ENCODE measurements at regions not wholly inside any gene's neighbourhood (a gene's known extent, or its start where the extent isn't known, plus 50 kb on each side); places are given as distances from the start of the nearest gene placed in this dataset.

DNA sequence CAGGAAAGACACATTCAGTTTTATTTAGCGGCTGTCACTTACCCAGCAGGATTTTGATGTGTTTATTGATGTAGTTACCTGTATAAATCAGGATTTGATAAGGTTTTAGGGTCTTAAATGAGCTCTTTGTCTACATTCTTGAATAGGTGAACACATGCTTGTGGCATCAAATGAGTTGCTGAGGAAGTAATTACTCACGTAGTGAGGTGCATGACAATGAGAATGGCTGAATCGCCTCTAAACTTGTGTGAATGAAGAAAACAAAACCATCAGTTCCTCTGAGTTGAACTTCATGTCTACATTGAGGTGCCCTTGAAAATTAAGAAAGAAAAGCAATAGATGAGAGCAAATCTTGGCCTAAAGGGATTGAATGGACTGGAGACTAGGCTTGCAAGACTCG lies 245.6 kb upstream of the SATB1 start:
- no peak overlapping the region for H3K4me3 ChIP-seq (ENCODE audit: control insufficient read depth, low read depth, low read length)
- TF ChIP-seq, protein P1, sequence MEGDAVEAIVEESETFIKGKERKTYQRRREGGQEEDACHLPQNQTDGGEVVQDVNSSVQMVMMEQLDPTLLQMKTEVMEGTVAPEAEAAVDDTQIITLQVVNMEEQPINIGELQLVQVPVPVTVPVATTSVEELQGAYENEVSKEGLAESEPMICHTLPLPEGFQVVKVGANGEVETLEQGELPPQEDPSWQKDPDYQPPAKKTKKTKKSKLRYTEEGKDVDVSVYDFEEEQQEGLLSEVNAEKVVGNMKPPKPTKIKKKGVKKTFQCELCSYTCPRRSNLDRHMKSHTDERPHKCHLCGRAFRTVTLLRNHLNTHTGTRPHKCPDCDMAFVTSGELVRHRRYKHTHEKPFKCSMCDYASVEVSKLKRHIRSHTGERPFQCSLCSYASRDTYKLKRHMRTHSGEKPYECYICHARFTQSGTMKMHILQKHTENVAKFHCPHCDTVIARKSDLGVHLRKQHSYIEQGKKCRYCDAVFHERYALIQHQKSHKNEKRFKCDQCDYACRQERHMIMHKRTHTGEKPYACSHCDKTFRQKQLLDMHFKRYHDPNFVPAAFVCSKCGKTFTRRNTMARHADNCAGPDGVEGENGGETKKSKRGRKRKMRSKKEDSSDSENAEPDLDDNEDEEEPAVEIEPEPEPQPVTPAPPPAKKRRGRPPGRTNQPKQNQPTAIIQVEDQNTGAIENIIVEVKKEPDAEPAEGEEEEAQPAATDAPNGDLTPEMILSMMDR (conservative IDR thresholded peaks at IDR 0.05; ENCODE audit: control insufficient read depth, insufficient read depth, low read depth, low read length) = no peak
- DNase-seq (ENCODE audit: low read depth) = no peak

DNA sequence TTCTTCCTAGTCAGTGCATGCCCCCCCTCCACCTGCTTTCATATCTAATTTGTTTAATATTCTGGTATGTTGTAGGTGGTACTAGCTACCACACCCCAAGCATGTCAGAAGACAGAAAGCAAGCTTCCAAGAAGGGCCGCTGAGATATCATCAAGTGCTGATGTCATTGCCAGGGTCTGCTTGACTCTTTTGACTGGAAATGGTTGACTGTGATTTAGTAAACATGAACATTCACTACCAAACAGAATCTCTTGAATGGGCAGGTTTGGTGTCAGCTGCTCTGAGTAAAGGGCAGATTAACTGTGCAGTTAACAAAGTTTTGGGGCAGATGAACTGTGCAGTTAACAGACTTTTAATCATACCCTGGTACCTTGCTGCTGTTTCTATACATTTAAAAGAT lies 244.2 kb upstream of the SATB1 start:
- no peak for DNase-seq (ENCODE audit: low read depth)

DNA sequence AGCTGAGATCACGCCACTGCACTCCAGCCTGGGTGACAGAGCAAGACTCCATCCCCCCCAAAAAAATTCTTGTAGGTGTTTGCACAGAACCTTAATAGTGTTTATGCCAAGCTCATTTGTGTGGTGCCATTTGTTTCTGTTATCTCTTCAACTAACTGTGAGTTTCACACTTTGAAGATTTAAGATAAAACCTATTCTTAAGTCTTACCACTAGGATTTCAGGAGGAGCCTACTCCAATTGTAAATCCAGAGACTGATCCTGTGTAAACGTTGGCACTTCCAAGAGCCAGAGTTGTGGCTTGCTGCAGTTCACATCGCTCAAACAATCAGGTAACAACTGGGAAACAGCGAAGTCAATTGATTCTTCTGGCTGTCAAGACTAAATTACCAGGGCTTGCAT lies 242.4 kb upstream of the SATB1 start:
- TF ChIP-seq, protein P1 (conservative IDR thresholded peaks at IDR 0.05; ENCODE audit: control insufficient read depth, insufficient read depth, low read depth, low read length) = no peak
- DNase-seq (ENCODE audit: low read depth) = no peak
- no peak overlapping the region for H3K4me3 ChIP-seq (ENCODE audit: control insufficient read depth, low read depth, low read length)

More for the DNA sequence above, 244.2 kb upstream of the SATB1 start:
- no peak overlapping the region for H3K4me3 ChIP-seq (ENCODE audit: control insufficient read depth, low read depth, low read length)
- TF ChIP-seq, protein P1 (conservative IDR thresholded peaks at IDR 0.05; ENCODE audit: control insufficient read depth, insufficient read depth, low read depth, low read length) = no peak

DNA sequence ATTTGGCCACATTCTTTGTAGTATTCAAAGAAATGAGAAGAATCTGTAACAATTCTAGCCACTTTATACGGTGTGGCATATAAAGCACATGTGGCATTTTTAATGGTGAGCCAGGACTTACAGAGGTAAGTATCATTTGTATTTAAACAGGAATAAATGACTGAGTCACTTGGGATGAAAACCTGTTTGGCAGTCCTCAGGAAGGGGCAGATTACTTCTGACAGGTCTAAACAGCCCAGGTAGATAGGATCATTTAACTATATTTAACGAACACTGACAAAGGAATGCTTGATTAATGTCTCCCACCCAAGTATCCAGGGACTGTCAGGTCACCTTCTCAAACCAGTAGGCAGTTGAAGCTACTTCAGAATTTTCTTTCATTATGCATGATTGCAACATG lies 241.5 kb upstream of the SATB1 start:
- TF ChIP-seq, protein P1 (conservative IDR thresholded peaks at IDR 0.05; ENCODE audit: control insufficient read depth, insufficient read depth, low read depth, low read length) = no peak
- H3K4me3 ChIP-seq (ENCODE audit: control insufficient read depth, low read depth, low read length) = no peak overlapping the region
- no peak for DNase-seq (ENCODE audit: low read depth)

DNA sequence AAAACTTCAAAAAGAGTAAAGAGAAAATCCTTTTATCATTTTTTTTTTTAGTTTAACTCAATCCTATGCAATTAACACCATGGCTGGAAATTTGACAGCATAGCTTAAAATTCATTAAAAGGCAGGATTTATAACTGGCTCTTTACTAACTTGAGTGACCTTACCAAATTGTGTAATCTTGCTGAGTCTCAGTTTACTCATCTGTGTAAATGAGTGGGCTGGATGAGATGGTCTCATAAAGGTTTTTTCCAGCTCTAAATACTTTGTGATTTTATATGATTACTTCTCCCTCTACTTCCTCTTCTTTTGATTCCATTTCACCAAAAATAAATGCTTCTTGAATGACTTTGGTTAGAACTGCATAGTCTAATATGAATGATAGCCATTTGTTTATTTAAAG lies 234.9 kb upstream of the SATB1 start:
- TF ChIP-seq, protein P1 (conservative IDR thresholded peaks at IDR 0.05; ENCODE audit: control insufficient read depth, insufficient read depth, low read depth, low read length) = no peak
- no peak for DNase-seq (ENCODE audit: low read depth)
- no peak overlapping the region for H3K4me3 ChIP-seq (ENCODE audit: control insufficient read depth, low read depth, low read length)

DNA sequence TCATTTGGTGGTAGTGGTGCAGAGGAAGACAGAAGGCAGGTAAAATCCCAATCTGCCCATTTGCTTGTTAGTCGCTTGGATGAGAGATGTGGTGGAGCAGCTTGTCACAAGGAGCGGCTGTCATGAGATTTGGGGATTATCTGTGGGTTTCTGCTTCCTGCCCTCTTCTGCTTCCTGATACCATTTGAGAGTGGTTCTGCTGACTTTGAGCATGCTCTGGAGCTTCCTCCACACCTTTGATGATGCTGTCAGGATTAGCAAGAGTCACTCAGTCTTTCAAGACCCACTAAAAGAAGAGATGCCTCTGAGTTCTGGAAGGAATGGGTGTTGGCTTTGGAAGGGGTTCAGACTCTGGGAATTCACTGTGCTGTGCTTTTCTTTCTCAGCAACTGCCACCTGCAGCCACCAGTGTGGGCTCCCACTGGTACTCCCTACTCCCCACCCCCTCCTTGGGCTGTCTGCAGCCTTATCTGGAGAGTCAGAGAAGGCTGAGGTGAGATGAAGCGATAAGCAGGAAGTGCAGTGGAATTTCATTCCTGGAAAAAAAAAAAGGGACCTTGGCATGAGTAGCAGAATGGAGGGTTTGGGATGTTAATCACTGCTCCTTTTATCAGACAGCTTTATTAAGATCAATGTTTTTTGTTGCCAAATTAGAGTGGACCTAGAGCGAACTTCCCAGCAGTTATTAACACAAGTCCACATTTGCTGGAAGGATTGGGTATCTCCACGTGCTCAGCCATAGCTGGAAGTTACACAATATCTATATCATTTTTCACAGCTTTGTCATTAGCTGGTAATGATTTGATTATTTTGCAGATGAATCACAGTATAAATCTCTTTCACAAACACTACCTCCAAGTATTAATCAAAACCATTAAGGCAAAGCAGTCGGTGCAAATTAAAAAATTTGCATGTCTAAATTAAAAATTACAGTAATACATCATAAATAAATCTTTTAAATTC lies 233.0 kb upstream of the SATB1 start:
- no peak overlapping the region for H3K4me3 ChIP-seq (ENCODE audit: control insufficient read depth, low read depth, low read length)
- no peak for DNase-seq (ENCODE audit: low read depth)
- TF ChIP-seq, protein P1 (conservative IDR thresholded peaks at IDR 0.05; ENCODE audit: control insufficient read depth, insufficient read depth, low read depth, low read length) = no peak
